ENCODE measurements at regions not wholly inside any gene's neighbourhood (a gene's known extent, or its start where the extent isn't known, plus 50 kb on each side); places are given as distances from the start of the nearest gene placed in this dataset.
A peak's percentile ranks its signal among the peaks of the same experiment; 100 is the strongest.
"Not testable (repeated sequence)": the region's sequence is repeated elsewhere in the genome, so short reads cannot be mapped to it uniquely, and the experiment has no call there.

DNA sequence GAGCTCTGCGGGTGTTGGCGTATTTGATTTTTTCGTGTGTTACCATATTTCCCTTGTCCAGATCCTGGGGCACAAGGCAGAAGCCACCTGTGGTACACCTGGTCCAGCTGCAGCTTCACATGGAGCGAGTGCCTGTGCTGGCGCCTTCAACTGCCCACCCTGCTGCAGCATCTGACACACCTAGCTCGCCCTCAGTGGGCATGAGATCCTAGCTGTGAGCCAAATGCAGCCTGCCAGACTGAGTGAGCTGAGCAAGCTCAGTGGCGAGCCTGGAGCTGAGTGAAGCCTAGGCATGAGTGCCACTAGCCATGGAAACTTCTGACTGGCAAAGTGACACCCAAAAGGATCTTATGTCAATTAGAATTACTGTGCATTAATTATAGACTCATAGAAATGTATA lies 1226.8 kb upstream of the FLRT2 start:
- DNase-seq: no peak

- no peak for DNase-seq
Observed at GRCh38 chr14:84312551-84312950, 1217.4 kb upstream of the FLRT2 start.

DNA sequence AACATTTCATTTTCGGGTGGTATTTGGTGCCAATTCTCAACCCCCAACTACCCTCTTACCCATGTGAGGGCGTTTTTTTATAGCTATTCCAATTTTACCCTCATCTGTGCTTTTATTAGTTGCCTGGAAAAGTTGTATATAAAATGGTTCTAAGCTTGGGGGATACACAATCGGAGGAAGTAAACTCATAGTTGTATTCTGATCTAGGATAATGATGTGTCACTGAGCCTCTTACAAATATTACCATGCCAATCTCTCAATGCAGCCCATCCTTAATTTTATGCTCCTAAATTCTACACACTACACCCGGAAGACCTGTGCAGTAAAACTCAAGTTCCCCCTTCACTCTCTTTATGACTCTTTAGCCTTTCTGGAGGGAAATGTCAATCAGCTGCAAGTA lies 1206.5 kb upstream of the FLRT2 start:
- no peak for DNase-seq

GRCh38 chr14:84323978-84324377 lies 1206.0 kb upstream of the FLRT2 start:
- no peak for DNase-seq

DNA sequence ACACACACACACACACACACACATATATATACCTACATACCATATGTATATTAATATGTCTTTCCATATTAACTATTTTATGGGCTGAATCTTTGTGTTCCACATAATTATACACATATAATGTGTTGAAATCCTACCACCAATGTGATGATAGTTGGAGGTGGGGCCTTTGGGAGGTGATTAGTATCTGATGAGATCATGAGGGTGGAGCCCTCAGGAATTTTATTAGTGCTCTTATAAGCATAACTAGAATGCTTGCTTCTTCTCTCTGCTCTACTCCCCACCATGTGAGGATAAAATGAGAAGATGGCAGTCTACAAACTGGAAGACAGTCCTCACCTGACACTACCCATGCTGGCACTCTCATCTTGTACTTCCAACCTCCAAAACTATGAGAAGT lies 1193.5 kb upstream of the FLRT2 start:
- DNase-seq: no peak

GRCh38 chr14:84340938-84341337 lies 1189.0 kb upstream of the FLRT2 start:
- no peak for DNase-seq

DNA sequence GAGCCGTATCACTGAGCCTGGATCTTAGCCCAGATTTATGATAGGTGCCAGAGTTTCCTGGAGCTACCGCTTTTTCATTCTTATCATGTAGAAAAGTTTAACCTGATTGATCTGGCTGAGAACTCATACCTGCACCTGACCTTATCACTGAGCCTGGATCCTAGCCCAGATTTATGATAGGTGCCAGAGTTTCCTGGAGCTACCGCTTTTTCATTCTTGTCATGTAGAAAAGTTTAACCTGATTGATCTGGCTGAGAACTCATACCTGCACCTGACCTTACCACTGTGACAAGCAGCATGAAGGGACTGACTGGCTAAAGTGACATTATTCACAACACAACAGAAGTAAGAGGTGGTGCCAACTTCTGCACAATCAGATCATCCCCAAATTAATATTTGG lies 1188.1 kb upstream of the FLRT2 start:
- DNase-seq: not testable (repeated sequence)

DNA sequence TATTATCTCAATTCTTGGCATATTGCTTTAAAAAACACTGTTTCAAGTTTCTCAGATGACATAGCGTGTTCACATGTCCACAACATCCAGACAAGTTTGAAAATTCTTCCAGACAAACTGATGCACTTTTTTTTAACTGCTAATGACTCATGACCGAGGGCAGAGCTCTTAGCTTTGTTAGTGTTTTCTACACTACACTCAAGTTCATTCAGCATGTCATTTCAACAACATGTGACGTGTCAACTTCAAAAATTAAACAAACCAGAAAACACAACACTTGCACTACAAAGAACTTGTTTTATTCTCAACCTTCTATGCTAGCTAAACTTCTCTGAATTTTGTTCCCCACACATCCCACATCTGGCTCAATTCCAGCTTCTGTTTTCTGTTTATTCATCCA lies 1186.3 kb upstream of the FLRT2 start:
- DNase-seq: no peak

DNA sequence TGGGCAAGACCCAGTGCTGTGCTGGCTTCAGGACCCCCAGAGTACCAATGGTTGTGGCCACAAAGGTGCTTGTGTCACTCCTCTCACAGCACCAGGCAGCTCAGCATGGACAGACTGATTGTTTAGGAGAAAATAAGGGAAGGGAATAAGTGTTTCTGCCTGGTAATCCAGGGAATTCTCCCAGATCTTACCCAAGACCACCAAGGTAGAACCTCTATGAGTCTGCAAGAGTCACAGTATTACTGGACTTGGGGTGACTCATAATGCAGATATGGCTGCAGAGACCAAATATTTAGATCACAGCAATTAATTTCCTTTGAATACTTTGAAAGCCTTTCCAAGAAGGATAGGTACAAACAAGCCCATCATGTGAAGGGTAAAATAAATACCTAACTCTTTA lies 1178.3 kb upstream of the FLRT2 start:
- DNase-seq: no peak

GRCh38 chr14:84361476-84361875 lies 1168.5 kb upstream of the FLRT2 start:
- no peak for DNase-seq

DNA sequence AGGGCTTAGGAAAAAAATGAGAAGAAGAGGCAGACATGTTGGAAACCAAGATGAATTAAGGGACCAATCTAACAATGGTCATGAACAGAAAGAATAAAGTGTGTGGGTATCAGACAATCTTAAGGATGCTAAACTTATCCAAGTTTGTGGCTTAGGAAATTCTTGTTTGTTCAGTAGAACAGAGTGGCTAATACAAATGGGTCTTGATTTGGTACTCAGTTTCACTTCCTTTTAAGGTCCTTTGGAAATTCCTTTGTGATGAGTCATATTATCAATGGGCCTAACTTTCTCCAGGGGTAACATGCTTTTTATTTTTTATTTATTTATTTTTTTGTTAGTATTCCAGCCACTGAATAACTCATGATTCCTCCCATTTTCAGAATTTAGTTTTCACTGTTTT lies 1154.7 kb upstream of the FLRT2 start:
- DNase-seq: no peak

DNA sequence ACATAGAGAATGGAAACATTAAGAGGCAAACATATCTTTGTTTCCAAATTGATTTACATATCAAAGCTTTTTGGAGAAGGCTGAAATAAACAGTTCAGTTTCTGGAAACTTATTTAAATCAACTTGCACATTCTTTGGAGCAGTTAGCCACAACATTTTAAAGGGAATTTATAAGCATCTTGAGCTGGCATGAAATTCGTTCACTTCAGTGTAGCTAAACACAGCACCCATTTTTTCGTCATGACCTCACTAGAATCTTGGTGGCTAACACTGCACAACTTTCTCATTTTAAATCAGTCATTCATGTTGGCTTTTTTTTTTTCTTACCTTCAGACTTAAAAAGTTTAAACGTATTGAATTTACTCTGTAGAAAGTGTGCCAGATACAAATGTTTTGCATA lies 1139.9 kb upstream of the FLRT2 start:
- DNase-seq: no peak

DNA sequence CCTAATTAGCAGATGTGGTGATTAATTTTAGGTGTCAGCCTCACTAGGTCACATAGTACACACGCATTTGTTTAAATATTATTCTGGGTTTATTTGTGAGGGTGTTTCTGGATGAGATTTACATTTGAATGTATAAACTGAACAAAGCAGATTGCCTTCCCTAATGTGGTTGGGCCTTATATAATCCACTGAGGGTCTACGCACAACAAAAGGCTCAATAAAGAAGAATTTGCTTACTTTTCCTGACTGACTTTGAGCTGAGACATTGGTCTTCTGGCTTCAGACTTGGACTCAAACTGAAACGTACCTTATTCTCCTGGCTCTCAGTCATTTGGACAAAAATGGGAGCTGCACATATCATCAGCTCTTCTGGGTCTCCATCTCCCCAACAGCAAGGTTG lies 1132.3 kb upstream of the FLRT2 start:
- DNase-seq: no peak

GRCh38 chr14:84399296-84399910 lies 1130.5 kb upstream of the FLRT2 start:
- DNase-seq: no peak

DNA sequence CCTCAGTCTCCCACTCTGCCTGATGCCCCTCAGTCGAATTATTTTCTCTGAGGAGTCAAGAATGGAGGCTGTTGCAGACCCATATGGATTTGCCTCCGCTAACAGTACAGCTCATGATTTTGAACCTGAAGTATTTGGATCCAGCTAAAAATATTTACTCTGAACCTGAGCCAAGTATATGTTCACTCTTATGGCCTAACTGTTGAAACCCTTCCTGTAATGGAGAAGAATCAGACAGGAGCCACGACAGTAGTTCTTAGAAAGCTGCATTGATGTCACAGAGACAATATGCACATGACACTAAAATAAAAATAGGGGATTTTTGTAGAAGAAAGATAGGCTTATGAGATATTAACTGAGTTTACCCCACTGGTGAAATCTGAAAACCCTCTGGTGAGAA lies 1128.3 kb upstream of the FLRT2 start:
- no peak for DNase-seq

DNA sequence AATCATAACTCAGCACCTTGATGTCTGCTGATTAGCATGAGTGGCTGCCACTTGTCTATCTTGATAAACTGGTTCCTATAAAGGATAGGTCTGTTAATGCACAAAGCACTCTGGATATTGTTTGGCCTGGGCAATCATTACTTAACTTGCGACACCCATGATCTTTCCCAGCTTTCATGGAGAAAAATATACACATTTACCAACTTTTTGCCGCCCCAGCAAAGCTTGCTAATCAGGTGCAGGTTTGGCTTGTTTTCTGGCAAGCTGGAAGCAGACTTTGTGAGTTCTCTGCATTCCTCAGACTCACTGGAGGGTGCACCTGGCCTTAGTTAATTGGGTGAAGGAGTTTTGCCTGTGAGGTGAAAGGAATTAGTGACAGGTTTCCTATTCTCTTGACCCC lies 1126.4 kb upstream of the FLRT2 start:
- peak; percentile 35 for DNase-seq

- no peak for DNase-seq
Observed at GRCh38 chr14:84404246-84404645, 1125.7 kb upstream of the FLRT2 start.

DNA sequence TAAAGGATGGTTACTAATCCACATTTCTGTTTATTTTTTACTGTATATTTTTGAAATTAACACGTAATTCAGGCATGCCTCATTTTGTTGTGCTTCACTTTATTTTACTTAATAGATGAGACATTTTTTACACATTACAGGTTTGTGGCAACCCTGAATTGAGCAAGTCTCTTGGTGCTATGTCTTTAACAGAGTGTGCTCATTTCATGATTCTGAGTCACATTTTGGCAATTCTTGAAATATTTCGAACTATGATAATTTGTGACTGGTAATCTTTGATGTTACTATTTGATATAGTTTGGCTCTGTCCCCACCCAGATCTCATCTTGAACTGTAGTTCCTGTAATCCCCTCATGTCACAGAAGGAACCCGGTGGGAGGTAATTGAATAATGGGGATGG lies 1120.5 kb upstream of the FLRT2 start:
- no peak for DNase-seq

DNA sequence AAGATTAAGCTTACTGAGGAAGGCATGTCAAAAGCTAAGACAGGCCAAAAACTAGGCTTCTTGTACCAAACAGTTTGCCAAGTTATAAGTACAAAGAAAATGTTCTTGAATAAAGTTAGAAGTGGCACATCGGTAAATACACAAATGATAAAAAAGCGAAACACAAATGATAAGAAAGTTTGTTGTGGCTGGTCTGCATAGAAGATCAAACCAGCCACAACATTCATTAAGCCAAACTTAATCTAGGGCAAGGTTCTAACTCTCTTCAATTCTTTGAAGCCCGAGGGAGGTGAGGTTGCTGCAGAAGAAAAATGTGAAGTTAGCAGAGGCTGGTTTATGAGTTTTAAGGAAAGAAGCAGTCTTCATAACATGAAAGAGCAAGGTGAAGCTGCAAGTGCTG lies 1119.6 kb upstream of the FLRT2 start:
- DNase-seq: no peak

DNA sequence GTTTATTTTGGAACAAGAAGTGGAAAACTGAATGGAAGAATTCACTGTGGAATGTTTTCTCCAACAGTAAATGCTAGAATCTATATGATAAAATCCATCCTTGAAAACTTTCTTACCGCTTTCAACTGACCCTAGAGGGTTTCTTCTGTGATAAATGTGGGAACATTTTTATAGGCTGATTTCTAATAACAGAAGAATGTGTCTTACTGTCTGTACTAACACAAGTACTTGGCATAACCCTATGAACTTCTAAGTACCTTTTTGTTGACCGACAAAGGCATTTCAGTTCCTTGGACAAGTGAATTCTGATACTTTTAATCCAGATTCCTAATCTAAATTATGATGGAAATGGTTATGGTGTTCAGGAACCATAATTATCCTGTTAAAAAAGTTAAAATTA lies 1109.7 kb upstream of the FLRT2 start:
- DNase-seq: no peak

- no peak for DNase-seq
Observed at GRCh38 chr14:84421621-84422020, 1108.3 kb upstream of the FLRT2 start.

- DNase-seq: no peak
Observed at GRCh38 chr14:84425968-84426367, 1104.0 kb upstream of the FLRT2 start.

DNA sequence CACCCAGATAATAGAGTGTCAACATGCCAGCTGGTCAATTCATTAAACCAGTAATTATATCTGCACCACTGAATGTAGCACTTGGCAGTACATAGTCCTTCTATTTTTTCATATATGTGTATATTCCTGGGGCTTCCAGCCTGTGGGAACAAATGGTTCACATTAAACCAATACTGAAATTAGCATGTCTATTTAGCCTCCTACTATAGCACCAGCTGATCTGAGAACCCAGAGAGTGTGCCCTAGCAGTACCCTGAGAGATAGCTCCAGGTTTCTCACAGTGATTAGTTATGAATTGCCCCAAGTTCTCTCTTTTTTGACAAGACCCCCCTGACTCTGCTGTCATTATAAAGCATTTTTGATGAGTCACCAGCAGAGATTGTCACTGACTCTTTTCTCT lies 1097.3 kb upstream of the FLRT2 start:
- DNase-seq: no peak

DNA sequence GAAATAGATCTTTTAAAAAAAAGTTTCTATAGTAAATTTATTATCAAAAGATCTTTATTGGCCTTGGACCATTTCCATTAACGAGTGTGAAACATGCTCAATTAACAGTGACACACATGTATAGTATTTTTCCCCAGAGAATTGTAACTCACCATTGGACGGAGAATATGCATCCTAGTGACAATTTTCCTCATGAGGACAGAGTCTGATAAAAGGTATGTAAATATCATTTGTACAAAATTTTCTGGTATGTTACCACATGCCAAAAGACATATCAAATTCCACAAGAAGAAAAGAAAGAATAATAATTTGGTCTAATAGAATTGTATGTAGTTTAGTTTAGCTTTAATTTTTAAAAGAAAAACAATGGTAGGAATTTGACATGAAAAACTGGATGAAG lies 1096.0 kb upstream of the FLRT2 start:
- no peak for DNase-seq

DNA sequence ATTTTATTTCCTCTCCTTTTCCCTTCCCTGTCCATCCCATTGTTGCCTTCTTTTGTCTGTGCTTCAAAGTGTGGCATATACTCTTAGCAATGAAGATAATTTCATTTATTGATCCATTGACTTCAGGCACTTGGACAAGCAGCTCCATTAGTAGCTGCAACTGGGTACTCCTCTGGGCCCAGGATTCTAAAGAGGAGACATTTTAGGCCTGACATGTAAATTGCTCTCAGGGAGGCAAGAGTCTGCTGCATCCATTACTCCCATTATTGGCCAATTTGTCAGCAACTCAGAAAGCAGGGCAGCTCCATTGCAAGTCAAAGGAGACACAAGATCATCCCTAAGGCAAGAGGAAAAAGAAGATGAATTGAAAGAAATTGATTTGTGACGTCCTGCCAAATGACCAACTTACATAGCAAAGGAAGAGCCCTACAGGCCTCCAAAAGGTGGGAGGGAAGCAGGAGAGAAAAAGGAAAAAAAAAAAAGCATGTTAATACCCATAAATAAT lies 1094.1 kb upstream of the FLRT2 start:
- DNase-seq: no peak

- DNase-seq: no peak
Observed at GRCh38 chr14:84436528-84436927, 1093.4 kb upstream of the FLRT2 start.

All from NCI-H1048 (cell line).